ENCODE measurements at regions not wholly inside any gene's neighbourhood (a gene's known extent, or its start where the extent isn't known, plus 50 kb on each side); places are given as distances from the start of the nearest gene placed in this dataset.

DNA sequence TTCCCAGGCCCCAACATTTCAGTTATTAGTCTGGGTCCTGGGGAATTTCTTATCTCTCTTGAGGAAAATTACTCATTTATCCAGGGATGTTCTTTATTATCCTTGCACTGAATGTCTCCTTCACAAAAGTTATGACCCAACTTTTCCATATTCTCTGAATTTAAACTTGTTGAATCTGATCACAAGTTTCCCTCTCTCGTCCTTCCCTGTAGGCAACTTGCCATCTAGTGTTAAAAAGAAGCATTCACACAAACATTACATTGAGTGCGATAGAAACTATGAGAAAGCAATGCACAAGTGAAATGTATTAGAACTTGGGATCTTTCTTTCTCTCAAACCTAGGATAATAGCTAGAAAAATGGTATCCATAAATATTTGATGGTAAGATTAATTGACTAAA lies 608.4 kb downstream of the FSCB start:
- TF ChIP-seq POLR2AphosphoS5 (IDR thresholded peaks at IDR 0.05; ENCODE audit: low read depth, low read length) (no peak), TAF1 (IDR thresholded peaks at IDR 0.05; ENCODE audit: borderline replicate concordance, low read depth, low read length) (no peak), NFIC (IDR thresholded peaks at IDR 0.05; ENCODE audit: borderline replicate concordance) (no peak), CHD2 (IDR thresholded peaks at IDR 0.05; ENCODE audit: low read length, partially characterized antibody) (no peak), SMC3 (IDR thresholded peaks at IDR 0.05; ENCODE audit: low read depth, low read length) (no peak)
- TF ChIP-seq, protein P1, sequence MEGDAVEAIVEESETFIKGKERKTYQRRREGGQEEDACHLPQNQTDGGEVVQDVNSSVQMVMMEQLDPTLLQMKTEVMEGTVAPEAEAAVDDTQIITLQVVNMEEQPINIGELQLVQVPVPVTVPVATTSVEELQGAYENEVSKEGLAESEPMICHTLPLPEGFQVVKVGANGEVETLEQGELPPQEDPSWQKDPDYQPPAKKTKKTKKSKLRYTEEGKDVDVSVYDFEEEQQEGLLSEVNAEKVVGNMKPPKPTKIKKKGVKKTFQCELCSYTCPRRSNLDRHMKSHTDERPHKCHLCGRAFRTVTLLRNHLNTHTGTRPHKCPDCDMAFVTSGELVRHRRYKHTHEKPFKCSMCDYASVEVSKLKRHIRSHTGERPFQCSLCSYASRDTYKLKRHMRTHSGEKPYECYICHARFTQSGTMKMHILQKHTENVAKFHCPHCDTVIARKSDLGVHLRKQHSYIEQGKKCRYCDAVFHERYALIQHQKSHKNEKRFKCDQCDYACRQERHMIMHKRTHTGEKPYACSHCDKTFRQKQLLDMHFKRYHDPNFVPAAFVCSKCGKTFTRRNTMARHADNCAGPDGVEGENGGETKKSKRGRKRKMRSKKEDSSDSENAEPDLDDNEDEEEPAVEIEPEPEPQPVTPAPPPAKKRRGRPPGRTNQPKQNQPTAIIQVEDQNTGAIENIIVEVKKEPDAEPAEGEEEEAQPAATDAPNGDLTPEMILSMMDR (IDR thresholded peaks at IDR 0.05) = no peak
- TF ChIP-seq, protein P2, sequence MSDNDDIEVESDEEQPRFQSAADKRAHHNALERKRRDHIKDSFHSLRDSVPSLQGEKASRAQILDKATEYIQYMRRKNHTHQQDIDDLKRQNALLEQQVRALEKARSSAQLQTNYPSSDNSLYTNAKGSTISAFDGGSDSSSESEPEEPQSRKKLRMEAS (IDR thresholded peaks at IDR 0.05; ENCODE audit: low read depth) = no peak

All from SK-N-SH (cell line).